Thoracic aorta (tissue), 2 donors: ENCODE measurements at regions not wholly inside any gene's neighbourhood (a gene's known extent, or its start where the extent isn't known, plus 50 kb on each side); places are given as distances from the start of the nearest gene placed in this dataset.

ENCODE experiments used
- ATAC-seq: fragments of 150-250 bp; one replicate; pipeline ENCODE4 v1.8.0; 2017; ENCODE audit warnings: low read depth; ENCODE audit not compliant: insufficient number of reproducible peaks, low FRiP score
- DNase-seq: peaks from one replicate; pipeline ENCODE4 v3.0.0-alpha.2; 2020; ENCODE audit warnings: low spot score
- H3K27ac ChIP-seq, 2 donors: fragments of 200-600 bp; sonication (generic); 1 replicate in 1 of 2; 2 replicates in 1 of 2; pipeline ENCODE4 v1.5.1; 2016; ENCODE audit warnings: mild to moderate bottlenecking in 2 of 2, moderate library complexity in 2 of 2
- H3K27me3 ChIP-seq: fragments of 200-600 bp; sonication (generic); replicated peaks from 2 replicates; pipeline ENCODE4 v1.6.0; 2016; ENCODE audit warnings: mild to moderate bottlenecking; ENCODE audit not compliant: insufficient read depth
- H3K36me3 ChIP-seq: fragments of 200-600 bp; sonication (generic); one replicate; pipeline ENCODE4 v1.5.1; 2016
- H3K4me1 ChIP-seq, 2 donors: fragments of 200-600 bp; sonication (generic); 1 replicate in 1 of 2; 2 replicates in 1 of 2; pipeline versions ENCODE4 v1.5.1 to v1.6.0; 2016; ENCODE audit warnings: low read depth in 2 of 2, mild to moderate bottlenecking in 1 of 2; ENCODE audit not compliant: control insufficient read depth in 1 of 2
- H3K4me3 ChIP-seq: fragments of 200-600 bp; sonication (generic); 2 replicates; pipeline ENCODE4 v1.5.1; 2016; ENCODE audit warnings: mild to moderate bottlenecking
- H3K9me3 ChIP-seq: fragments of 200-600 bp; sonication (generic); 2 replicates; pipeline ENCODE4 v1.5.1; 2016
- CTCF ChIP-seq: fragments of 200-600 bp; sonication (generic); IDR thresholded peaks from one replicate; pipeline ENCODE4 v1.5.1; 2019; ENCODE audit warnings: antibody characterized with exemption

- Histone ChIP-seq H3K27me3 (no peaks in the 10 kb centered on the region), H3K27ac (no peak overlapping the region), H3K9me3 (no peaks in the 10 kb centered on the region), H3K36me3 (no peaks in the 10 kb centered on the region), H3K4me3 (no peak overlapping the region), H3K4me1 (no peaks in the 10 kb centered on the region)
- no peak for TF ChIP-seq CTCF
- ATAC-seq, result no peak
- DNase-seq, result no peak
Observed at GRCh38 chr2:188187726-188188125, 103.9 kb upstream of the GULP1 start.

- no peak for DNase-seq
Observed at GRCh38 chr2:188189356-188189755, 102.3 kb upstream of the GULP1 start.

GRCh38 chr2:188193230-188193629 lies 98.4 kb upstream of the GULP1 start:
- Histone ChIP-seq H3K9me3 (no peaks in the 10 kb centered on the region), H3K36me3 (no peaks in the 10 kb centered on the region), H3K4me1 (peaks cover 12 to 16% of the 10 kb centered on the region in 2 donors), H3K27ac (no peak overlapping the region), H3K27me3 (no peaks in the 10 kb centered on the region), H3K4me3 (no peak overlapping the region)
- DNase-seq (no peak), ATAC-seq (no peak)
- no peak for TF ChIP-seq CTCF

More at GRCh38 chr2:188189356-188189755, 102.3 kb upstream of the GULP1 start:
- no peaks in the 10 kb centered on the region for H3K36me3 ChIP-seq
- H3K27ac ChIP-seq, result no peak overlapping the region
- no peaks in the 10 kb centered on the region for H3K9me3 ChIP-seq
- TF ChIP-seq CTCF, result no peak
- no peak for ATAC-seq
- H3K4me1 ChIP-seq, result no peaks in the 10 kb centered on the region
- H3K27me3 ChIP-seq, result no peaks in the 10 kb centered on the region
- no peak overlapping the region for H3K4me3 ChIP-seq

- no peak overlapping the region for H3K27ac ChIP-seq
- DNase-seq, result no peak
- H3K4me1 ChIP-seq, result peaks cover 23 to 24% of the 10 kb centered on the region in 2 donors
- no peaks in the 10 kb centered on the region for H3K9me3 ChIP-seq
- no peak for ATAC-seq
- H3K36me3 ChIP-seq, result no peaks in the 10 kb centered on the region
- H3K27me3 ChIP-seq, result no peaks in the 10 kb centered on the region
- TF ChIP-seq CTCF, result no peak
- peak overlapping the region; percentile 33 for H3K4me3 ChIP-seq
Observed at GRCh38 chr2:188196343-188197008, 95.2 kb upstream of the GULP1 start.

GRCh38 chr2:188199716-188200128 lies 92.0 kb upstream of the GULP1 start:
- H3K4me1 ChIP-seq, result peaks cover 25 to 30% of the 10 kb centered on the region in 2 donors
- H3K9me3 ChIP-seq, result no peaks in the 10 kb centered on the region
- H3K27me3 ChIP-seq, result no peaks in the 10 kb centered on the region
- no peaks in the 10 kb centered on the region for H3K36me3 ChIP-seq
- H3K4me3 ChIP-seq, result no peak overlapping the region
- no peak for DNase-seq
- TF ChIP-seq CTCF, result no peak
- peak overlapping the region; percentile 8 to 71 for H3K27ac ChIP-seq
- ATAC-seq, result no peak
